GM12864 (cell line): ENCODE measurements at regions not wholly inside any gene's neighbourhood (a gene's known extent, or its start where the extent isn't known, plus 50 kb on each side); places are given as distances from the start of the nearest gene placed in this dataset.
"Not testable (repeated sequence)": the region's sequence is repeated elsewhere in the genome, so short reads cannot be mapped to it uniquely, and the experiment has no call there.

Experiments
- DNase-seq: peaks from one replicate; pipeline ENCODE4 v3.0.0-alpha.2; 2011; ENCODE audit warnings: low read depth
- H3K4me3 ChIP-seq: 2 replicates; pipeline ENCODE4 v1.5.1; 2011; ENCODE audit warnings: mild to moderate bottlenecking, low read depth, low read length, control low read depth
- CTCF ChIP-seq: IDR thresholded peaks from 2 replicates; pipeline ENCODE4 v1.5.1; 2011; ENCODE audit warnings: low read depth, mild to moderate bottlenecking, moderate library complexity, low read length, control low read depth, inconsistent platforms; ENCODE audit errors: missing control alignments

- no peak overlapping the region for H3K4me3 ChIP-seq
- TF ChIP-seq CTCF = no peak
- DNase-seq = no peak
Measured at GRCh38 chr4:138113819-138114400, 128.2 kb downstream of the SLC7A11 start.

DNA sequence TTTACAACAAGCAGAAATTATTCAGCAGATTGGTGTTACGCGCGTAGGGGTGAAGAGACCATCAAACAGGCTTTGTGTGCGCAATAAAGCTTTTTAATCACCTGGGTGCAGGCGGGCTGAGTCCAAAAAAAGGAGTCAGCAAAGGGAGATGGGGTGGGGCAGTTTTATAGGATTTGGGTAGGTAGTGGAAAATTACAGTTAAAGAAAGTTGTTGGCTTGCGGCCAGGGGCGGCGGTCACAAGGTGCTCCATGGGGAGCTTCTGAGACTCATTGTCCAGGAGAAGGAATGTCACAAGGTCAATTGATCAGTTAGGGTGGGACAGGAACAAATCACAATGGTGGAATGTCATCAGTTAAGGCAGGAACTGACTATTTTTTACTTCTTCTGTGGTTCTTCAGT lies 129.3 kb downstream of the SLC7A11 start:
- DNase-seq, H3K4me3 ChIP-seq: not testable (repeated sequence)

DNA sequence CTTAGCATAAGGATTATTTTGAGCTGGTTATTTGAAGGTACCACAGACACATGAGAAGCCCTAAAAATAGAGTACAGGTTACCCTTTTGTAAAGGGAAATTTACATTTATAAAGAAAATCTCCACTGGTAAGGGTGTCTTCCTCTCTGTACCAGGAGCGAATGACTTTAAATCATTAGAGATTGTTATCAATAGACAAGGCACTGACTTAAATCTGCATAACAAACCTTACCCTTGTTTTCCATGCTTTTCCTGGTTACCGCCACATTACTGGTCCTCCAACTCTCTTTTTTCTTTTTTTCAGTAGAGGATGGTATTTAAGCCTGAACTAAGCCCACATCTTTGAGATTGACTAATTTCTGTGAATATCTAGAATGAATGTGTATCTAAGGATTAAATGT lies 129.8 kb downstream of the SLC7A11 start:
- H3K4me3 ChIP-seq = no peak overlapping the region
- no peak for DNase-seq
- TF ChIP-seq CTCF = no peak

DNA sequence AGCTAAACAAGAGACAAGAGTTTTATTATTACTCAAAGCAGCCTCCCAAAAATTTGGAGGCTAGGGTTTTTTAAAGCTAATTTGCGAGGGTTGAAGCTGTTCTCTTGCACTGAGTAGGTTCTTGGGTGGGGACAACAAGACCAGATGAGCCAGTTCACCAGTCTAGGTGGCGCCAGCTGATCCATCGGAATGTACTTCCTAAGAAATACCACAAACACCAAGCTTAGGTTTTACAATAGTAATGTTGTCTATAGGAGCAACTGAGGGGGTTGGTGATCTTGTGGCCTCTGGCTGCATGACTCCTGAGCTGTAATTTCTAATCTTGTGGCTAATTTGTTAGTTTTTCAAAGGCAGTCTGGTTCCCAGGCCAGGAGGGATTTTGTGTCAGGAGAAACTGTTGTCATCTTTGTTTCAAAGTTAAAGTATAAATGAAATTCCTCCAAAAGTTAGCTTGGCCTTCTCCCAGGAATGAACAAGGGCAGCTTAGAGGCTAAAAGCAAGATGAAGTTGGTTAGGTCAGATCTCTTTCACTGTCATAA lies 130.6 kb downstream of the SLC7A11 start:
- no peak for TF ChIP-seq CTCF
- DNase-seq = no peak
- no peak overlapping the region for H3K4me3 ChIP-seq

GRCh38 chr4:138110815-138111214 lies 131.3 kb downstream of the SLC7A11 start:
- no peak for TF ChIP-seq CTCF
- H3K4me3 ChIP-seq = no peak overlapping the region
- DNase-seq = no peak

DNA sequence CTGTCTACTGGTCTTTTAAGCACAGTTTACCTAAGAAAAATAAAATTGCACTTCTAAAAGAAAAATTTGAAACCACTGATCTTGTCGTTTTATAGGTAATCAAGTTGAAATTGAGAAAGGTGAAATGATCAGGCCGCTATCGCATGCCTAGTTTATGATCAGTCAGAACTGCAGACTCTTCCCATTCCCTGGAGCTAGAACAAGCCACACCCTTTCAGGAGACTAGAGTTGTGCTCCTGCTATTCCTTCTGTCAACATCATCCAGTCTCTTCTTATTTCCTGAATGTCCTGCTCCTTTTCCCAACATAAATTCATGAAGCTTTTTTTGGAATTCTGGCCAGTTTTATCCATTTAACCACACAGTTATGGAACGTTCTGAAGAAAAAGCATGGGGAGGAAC lies 135.1 kb downstream of the SLC7A11 start:
- no peak overlapping the region for H3K4me3 ChIP-seq
- no peak for TF ChIP-seq CTCF
- DNase-seq = no peak

GRCh38 chr4:138105331-138105730 lies 136.8 kb downstream of the SLC7A11 start:
- no peak for TF ChIP-seq CTCF
- no peak for DNase-seq

DNA sequence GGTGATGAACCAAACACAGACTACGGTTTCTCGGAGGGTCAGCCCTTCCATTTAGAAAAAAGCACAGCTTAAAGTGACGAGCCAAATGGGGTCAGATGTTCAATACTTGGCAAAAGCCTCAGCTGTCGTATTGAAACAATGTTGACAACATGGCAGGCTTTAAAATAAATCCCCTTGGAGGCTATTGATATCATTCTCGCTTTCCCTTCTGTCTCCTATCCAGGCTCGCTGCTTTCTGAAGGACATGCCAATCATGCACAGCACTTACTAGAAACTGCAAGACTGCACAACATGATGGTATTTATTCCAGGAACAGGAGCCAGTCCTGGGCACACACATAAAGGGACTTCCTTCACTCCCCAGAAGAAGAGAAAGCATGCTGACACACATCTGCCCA lies 137.9 kb downstream of the SLC7A11 start:
- no peak overlapping the region for H3K4me3 ChIP-seq
- TF ChIP-seq CTCF = no peak
- no peak for DNase-seq

More at GRCh38 chr4:138105331-138105730, 136.8 kb downstream of the SLC7A11 start:
- H3K4me3 ChIP-seq = no peak overlapping the region
